NCI-H187 (cell line): ENCODE measurements at regions not wholly inside any gene's neighbourhood (a gene's known extent, or its start where the extent isn't known, plus 50 kb on each side); places are given as distances from the start of the nearest gene placed in this dataset.

Source experiments
- DNase-seq, 2 experiments: peaks; one replicate each; lab custom pipeline; 2025; lab: John Stamatoyannopoulos, UW

DNA sequence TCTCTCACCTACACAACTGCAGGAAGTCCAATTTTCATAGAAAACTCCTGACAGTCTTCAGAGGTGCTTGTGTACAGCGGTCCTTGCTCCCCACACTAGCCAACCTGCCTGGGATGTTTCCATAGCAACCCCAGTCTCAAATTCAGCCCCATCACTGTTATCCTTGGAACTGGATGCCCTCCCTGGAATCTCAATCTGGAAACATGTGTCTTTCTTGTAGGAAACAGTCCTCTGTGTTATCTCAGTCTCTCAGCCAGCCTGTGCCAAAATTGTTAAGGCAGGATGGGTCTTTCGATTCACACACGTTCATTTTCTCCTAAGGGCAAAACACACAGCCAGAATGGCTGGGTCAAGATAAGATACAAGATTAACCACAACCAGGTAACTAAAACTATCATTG is 295.5 kb upstream of the RND3 start:
- no peak for DNase-seq

DNA sequence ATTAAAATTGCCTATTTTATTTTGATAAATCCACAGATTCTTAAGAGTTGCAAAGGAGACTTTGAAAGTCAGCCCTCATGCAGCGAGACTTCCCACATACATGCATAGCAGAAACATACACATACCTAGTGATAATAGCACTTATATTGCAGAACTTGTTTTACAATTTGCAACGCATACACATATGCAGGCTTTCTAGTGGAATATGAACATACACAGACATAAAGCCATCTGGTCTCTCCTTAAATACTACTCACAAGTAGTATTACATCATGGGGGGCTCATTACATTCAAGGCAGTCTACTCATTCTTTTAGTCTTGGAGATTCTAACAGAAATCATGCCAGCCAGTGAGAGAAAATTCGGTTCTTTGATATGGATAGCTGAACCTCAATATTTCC is 295.1 kb upstream of the RND3 start:
- DNase-seq, result no peak

DNA sequence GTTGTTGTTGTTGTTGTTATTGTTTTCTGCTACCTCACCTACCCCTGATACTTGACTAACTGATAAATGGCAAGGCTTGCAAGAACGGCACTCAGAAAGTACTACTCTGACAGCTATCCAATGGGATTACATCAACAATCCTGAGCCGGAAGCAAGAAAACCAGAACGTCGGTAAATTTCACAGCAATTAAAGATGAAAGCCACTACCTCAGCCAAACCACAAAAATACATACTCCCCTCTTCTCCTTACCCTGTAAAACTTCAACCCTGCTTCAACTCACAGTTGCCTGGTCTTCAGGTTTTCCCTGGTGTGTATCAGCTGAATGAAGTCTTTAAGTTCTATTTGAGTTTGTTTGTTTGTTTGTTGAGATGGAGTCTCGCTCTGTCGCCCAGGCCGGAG is 293.7 kb upstream of the RND3 start:
- DNase-seq, result no peak

DNA sequence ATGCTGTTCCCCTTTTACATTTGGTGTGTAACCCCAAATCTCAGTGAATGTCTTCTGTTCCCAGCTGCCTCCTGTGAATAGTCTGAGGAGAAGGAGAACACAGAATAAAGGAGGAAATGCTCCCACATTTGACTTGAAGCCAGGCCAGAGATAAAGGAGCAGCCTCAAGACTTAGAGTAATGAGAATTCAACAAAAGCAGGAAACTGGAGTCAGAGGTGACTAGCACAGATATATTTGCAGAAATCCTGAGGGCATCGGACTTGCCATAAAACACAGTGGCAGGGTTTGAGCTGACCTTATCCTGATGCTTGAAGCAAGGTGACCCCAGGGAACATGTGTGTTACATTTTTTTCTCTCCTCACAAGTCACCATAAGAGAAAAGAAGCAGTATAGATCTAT is 291.4 kb upstream of the RND3 start:
- DNase-seq, result no peak

DNA sequence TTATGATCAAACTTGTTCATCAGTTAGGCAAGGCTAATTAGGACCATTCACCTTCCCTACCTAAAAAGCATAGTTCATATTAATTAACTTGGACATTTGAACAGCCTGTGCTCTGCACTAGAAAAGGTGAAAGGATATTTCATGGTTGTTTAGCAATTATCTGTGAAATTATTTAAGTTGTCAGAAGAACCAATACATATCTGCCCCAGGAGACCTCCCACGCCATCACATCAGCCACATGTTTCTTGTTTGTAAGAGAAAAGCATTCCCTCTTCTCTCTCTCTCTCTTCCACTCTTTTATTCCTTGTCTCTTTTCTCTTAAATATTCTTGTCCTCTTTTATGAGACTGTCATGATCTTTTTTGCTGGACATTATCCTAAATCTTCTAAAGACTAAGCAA is 282.0 kb upstream of the RND3 start:
- DNase-seq, result no peak

DNA sequence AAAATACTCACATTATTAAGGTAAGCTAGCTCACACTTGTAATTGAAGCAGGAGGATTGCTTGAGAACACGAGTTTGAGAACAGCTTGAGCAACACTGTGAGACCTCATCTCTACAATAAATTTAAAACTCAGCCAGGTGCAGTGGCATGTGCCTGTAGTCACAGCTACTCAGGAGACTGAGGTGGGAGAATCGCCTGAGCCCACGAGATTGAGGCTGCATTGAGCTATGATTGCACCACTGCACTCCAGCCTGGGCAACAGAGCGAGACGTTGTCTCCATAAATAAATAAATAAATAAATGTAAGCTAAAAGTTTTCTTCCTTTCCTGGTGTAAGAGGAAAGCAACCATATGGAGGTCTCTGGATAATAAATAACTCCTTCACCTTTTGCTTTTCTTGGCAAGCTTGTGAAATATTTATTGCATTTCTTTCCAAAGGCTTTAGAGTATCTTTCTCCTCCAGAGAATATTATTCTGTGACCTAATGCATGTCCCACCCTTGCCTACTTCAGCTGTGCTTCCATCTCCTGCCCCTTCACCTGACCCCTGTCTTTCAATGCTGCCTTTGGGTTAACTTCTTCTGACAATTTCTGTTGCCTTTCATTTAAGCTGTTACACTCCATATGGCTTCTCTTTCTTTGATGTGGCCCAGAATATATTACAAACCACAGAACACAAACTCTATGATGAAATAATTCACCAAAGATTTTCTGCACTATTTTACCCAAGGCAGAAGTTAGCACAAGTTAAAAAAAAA is 280.7 kb upstream of the RND3 start:
- no peak for DNase-seq

DNA sequence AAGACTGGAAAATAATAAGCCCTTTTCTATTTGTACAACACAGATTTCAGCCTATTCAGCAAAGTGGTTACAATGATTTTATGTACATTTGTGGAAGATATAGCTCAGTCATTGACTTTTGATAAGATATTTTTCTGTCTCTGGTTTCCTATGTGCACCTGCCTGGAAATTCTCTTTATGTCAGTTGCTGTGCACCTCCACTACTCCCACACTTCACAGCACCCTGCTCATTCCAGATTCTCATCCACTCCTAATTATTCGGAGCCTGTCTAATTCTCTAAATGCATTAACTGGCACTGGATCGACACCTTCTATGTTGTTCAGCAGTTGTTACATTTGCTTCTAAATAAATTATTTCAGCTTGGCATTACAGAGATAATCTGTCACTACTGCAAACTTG is 275.1 kb upstream of the RND3 start:
- DNase-seq, result no peak

DNA sequence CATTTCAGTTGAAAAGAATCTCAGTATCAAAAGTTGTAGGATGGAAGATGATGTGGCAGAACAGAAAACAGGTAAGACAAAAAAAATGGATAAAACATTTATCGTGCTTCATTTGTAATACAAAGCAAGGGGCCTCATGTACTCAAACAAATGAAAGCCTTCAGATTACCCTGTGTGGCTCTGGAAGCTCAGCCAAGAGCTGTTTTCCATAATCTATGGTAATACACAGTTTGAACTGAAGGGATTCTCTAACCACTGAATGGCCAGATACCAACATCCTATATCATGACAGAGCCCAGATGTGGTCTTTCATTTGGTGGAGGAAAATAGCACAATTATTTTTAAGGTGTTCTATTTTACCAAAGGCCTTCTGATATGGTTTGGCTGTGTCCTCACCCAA is 272.1 kb upstream of the RND3 start:
- no peak for DNase-seq

DNA sequence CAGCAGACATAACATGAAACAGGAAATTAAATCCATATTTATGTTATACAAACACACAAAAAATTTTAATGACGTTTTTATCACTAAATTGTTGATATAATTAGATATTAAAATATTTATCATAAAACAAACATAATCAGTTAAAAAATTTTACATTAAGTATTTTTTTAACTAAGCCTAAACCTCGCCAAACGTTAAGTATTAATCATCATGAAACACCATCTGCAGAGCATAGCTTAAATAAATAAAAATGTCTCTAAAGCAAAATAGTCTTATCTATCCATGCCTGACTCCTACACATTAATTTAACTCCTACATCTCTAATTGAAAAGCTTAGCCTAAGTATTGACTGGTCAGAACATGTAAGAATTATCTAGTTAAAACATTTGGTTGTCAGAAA is 271.6 kb upstream of the RND3 start:
- DNase-seq, result no peak

DNA sequence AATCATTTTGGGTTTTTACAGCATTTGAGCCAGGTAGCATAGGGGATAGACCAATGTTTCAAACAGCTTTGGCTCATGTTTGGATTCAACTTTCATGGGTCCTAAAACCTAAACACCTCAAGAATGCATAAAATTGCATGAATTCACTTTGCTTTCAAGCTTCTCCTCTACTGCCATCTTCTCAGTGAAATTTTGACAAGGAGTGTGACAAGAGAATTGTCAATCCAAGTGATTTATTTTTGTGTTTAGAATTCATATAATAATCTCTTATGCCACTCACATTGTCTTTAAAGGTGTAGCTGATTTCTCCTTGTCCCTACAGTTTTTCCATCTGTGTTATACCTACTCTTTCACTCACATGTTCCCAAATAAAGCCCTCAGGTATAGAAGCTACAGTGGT is 264.8 kb upstream of the RND3 start:
- no peak for DNase-seq

DNA sequence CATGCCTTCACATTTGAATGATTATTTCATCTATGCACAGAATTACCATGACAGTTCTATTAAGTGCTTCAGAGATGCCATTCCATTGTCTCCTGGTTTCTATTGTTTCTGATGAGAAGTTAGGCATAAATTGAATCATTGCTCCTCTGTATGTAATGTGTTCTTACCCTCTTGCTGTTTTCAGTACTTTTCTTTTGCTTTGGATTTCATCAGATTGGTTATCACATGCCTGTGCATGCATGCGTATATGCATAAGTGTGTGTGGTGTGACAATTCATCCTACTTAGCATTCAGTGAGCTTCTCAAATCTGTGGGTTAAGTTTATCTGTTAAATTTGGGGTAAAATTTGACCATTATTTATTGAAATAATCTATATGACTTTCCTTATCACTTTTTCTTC is 263.3 kb upstream of the RND3 start:
- DNase-seq, result no peak

DNA sequence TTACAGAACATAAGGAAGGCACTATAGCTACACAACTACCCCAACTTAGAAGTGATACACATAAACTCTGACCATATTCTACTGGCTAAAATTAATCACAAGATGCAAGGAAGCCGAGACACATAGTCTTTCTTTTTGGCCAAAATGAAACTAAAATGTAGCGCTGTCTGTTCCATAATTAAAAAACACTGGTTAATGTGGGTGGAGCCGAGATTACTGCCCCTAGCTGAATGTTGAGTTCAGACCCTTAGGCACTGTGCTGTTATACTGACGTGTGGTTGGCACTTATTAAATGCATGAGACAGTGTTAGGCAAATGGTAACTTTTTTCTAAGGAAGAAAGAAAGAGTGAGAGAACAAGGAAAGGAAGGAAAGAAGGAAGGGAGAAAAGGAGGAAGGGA is 254.6 kb upstream of the RND3 start:
- DNase-seq, result no peak

DNA sequence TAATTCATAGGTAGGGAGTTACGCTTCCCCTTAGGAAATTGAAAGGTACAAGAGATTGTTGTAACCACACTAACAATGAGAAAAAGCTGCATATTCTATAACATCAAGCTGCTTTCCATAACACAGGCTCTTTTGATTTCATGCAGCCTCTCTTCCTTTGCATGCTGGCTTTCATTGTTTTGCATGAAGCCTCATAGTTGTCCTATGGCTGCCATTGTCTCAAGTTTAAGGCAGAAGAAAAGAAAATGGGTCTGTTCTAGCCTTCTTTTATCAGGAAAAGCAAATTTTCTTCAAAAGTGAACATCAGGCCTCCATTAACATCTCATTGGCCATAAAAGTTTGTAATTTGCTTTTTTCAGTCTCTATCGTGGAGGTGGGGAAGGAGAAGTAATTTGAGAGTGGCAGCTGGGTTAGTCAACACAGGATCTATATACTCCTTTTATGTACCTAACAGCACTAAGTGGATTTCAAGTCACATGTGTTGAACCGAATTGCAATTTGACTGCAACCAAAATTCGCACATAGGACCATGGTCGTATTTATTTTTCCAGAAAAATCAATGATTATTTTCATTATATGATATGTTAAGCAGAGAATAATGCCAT is 248.5 kb upstream of the RND3 start:
- DNase-seq, result no peak

DNA sequence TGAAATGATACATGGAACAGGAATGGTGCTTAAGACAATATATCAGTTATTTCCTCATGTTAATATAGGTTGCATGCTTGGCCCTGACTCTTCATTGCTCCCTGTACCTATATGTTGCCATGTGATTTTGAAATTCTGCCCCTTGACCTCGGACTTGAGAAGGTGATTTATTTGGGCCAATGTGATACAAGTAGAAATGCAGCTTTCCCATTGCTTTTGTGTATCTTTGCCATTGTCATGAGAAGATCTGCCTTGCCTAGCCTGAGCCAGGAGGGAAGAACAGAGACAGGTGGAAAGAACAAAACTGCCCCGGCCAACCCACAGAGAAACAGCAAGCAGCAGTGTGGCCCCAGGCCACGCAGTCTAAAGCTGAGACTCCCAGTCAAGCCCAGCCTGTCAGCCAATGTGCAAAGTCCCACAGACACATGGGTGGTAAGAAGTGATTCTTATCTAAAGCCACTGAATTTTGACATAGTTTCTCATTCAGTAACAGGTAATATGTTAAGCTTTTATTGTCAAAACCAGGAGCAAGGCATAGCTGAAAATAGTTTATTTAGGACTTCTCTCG is 245.7 kb upstream of the RND3 start:
- no peak for DNase-seq

DNA sequence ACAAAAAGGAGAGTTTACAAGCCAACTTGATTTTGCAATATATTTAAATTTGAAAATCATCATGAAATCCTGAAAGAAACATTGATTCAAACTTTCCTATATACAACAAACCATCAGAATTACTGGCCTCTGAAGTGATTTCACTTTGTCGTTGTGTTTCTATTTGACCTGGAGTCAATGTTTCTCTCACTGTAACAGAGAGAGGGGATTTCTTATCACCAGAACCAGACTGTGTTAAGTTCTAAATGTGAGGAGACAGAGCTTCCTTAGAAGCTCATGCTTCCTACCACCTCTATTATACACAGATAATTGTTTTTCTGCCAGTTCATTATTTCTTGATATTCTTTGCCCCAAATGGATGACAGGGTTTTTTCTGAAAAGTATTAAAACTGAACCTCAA is 245.0 kb upstream of the RND3 start:
- no peak for DNase-seq

DNA sequence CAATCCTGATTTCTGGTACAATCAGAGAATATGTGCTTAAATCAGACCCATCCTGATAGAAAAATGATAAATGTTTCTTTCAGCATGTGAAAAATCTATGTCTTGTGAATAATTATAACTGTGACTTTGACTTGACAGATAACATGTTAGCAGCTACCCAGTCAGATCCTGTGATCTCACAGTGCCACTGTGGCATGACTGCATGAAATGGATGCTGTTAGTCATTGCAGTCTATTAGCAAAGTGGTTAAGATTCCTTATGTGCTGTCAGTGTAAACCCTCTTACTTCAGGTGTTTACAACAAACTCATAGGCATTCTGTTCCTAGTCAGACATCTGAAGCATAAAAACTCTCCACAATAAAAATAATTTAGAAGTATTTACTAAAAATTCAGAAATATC is 244.6 kb upstream of the RND3 start:
- DNase-seq, result no peak

DNA sequence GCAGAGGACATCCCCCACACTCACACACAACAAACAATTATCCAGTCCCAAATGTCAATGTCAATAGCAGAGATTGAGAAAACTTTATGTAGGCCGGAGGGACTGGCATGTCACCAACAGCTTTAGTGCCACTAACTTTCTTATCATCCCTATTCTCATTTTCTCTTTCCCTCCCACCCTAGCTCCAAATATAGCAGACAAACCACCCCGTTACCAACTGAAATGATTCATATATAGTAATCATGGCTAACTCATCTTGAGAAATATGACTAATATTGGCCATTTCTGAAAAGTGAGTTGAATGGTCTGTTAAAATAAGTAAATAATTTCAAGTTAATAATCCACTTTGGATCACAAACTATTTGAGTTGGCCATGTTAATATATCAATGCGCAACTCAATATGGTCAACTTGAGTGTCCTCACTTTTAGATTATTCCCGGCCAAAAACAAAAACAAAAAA is 242.1 kb upstream of the RND3 start:
- no peak for DNase-seq

DNA sequence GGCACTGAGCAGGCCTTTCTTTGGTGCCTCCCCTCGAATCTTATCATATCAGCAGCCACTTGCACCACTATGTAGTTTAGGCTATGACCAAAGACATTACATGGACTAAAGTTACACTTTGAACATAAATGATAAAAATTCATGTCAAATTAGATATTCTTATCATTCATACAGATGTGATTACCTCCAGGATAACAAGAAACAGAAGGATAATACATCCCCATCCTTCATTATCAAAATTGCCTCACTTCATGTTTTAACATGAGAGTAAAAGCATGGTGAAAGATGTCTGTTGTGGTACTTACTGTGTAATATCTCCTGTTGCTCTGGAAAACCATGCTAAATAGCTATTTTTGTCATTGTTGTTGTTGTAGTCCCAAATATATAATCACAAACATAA is 230.8 kb upstream of the RND3 start:
- DNase-seq, result no peak

DNA sequence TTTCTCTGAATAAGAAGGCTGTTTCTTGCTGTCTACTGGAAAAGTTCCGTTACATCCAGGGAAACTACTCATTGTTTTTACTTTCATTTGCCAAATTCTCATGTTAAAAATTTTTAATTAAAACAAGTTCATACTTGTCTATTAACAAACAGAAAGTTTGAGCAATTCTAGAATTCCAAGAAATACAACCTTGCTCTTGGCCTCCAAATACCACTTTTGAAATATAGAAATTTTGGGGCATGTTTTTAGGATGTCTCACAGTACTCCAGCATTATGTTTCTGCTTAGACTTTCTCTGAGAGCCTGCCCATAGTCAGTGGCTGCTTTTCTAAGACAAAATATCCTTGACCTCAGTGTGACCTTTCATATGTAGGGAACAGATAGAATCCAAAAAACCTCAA is 228.7 kb upstream of the RND3 start:
- DNase-seq, result no peak

DNA sequence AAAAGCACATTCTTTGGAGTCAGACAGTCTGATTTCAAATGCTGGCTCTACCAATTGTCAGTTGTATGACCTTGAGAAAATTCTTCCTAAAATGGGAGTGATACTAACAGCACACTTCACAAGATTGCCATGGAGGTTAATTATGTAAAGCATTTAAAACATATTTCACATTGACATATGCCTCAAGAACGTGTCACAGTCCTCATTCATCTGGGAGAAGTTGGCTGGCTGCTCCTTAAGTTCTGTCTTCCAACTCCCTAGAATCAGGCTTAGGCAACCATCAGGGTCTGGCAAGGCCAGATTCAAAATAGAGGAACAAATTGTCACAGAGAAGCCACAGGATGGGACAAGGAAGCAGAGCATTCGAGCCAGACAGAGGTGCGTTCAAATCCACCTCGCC is 228.0 kb upstream of the RND3 start:
- no peak for DNase-seq

DNA sequence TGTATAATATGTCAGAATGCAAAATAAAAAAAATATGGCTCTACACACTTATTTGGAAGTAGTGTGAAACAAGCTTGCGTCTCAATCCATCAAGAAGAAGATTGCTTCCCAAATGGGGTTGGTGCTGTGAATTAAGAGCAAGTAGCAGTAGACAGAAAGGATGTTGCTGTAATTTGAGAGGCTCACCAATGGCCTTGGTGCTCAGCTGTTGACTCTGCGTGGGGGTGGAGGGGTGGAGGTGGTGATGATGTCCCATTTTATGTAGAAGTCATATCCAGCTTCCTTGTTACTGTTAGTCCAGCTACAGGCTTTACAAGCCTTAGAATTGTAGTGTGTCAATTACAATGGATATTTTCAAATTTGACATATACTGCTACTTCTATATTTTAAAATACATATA is 223.4 kb upstream of the RND3 start:
- DNase-seq, result no peak

DNA sequence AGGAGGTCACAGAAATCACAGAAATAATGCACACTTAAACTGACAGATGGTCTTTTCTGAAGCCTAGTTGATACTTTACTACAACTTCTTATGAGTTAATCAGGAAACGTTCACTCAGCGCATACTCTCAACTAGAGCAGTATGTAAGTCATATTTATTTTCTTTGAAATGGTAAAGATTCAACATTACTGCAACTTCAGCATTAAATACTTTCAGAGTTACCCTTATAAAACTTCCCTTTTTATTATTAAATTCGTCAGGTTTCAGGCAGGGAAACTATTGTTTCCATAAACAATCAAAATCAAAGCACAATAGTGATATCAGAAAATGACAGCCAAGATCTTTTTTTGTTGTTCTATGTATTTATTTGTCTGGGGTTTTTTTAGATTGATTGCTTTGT is 222.6 kb upstream of the RND3 start:
- no peak for DNase-seq

DNA sequence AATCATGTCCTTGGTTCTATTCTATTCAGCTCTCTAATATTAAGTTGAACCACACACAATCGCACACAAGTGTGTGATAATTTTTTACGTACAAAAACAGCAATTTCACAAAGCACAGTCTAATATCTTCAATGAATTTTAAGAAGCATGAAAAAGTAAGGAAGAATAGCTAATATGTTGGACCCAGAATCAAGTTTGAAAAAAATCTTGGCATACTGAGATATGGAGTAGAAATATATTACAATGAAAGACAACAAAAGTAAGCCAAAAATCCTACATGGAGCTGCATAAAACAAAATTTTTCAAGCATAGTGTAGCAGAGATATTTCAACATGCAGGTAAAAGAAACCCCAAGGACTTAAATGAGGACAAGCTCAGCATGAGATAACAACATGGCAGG is 219.1 kb upstream of the RND3 start:
- DNase-seq, result no peak

DNA sequence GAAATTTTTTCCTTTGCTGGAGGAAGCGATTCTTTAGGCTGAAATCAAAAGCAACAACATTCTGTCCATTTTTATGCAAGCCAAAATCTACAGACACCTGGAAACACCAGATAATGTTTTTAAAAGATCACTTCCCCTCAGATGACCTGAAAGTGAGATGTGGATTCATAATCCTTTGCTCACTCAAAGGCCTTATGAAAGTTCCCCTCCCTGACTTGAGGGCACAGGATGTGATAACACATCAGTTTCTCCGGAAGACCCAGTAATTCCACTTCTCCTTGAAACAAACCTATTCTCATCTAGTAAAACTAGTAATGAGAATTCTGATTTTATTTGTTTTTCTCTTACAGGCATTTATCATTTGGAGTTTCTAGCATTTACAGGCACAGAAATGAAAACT is 218.3 kb upstream of the RND3 start:
- no peak for DNase-seq
